Activated CD4-positive, alpha-beta memory T cell treated with anti-CD3 and anti-CD28 coated beads for 36 hours (primary cell): ENCODE measurements at regions not wholly inside any gene's neighbourhood (a gene's known extent, or its start where the extent isn't known, plus 50 kb on each side); places are given as distances from the start of the nearest gene placed in this dataset.
"Not testable (repeated sequence)": the region's sequence is repeated elsewhere in the genome, so short reads cannot be mapped to it uniquely, and the experiment has no call there.

Source experiments
- CTCF ChIA-PET: fragments of 350-600 bp; sonication (Branson Sonifier 250); formaldehyde crosslinking; loops from one replicate; lab custom pipeline; 2021; ENCODE audit warnings: antibody characterized with exemption, inconsistent platforms; lab: Charles Lee
- POLR2A ChIA-PET: fragments of 350-600 bp; sonication (Branson Sonifier 250); formaldehyde crosslinking; loops from one replicate; lab custom pipeline; 2021; ENCODE audit warnings: antibody characterized with exemption; lab: Charles Lee
- DNase-seq: peaks from one replicate; pipeline ENCODE4 v3.0.0-alpha.2; 2020
- H3K27ac Mint-ChIP-seq: one replicate; pipeline ENCODE4 v1.8.0; 2021; ENCODE audit warnings: mixed read lengths
- H3K27me3 Mint-ChIP-seq: one replicate; pipeline ENCODE4 v1.8.0; 2021; ENCODE audit warnings: mixed read lengths
- H3K36me3 Mint-ChIP-seq: one replicate; pipeline ENCODE4 v1.8.0; 2021; ENCODE audit warnings: mixed read lengths
- H3K4me1 Mint-ChIP-seq: one replicate; pipeline ENCODE4 v1.8.0; 2021; ENCODE audit warnings: low read depth, mixed read lengths
- H3K4me3 Mint-ChIP-seq: one replicate; pipeline ENCODE4 v1.8.0; 2021; ENCODE audit warnings: mild to moderate bottlenecking, mixed read lengths
- H3K9me3 Mint-ChIP-seq: one replicate; pipeline ENCODE4 v1.8.0; 2021; ENCODE audit warnings: mixed read lengths
- intact Hi-C: fragments of 100-400 bp; cut with micrococcal nuclease; formaldehyde crosslinking; loops from one replicate; pipeline ENCODE4 v1.15.1; 2023

DNA sequence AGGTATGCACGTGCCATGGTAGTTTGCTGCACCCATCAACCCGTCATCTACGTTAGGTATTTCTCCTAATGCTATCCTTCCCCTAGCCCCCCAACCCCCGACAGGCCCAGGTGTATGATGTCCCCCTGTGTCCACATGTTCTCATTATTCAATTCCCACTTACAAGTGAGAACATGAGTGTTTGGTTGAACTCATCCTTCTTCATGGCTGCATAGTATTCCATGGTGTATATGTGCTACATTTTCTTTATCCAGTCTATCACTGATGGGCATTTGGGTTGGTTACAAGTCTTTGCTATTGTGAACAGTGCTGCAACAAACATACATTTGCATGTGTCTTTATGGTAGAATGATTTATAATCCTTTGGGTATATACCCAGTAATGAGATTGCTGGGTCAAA is 130.5 kb upstream of the SRSF6 start:
- intact Hi-C loops, H3K27me3 Mint-ChIP-seq, H3K27ac Mint-ChIP-seq, POLR2A ChIA-PET, DNase-seq, H3K36me3 Mint-ChIP-seq, CTCF ChIA-PET, H3K4me3 Mint-ChIP-seq, H3K9me3 Mint-ChIP-seq, H3K4me1 Mint-ChIP-seq: not testable (repeated sequence)

DNA sequence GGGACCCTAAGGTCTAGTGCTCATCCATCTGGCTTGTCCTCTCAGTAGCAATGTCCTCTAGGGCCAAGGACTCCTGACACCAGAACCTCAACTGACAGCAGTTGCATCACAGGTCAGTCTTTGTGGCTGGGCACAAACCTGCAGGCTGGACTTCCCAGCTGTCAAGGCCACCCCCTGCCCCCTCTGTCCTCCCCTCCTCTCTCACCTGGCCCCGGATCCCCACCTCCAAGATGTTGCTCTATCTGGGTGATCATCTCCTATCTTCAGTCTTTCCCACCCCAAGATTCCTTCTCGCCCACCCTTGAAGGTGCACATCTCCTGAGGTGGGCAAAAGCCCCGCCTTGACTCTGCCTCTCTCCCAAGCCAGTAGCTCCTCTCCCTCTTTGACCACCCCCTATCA is 131.8 kb upstream of the SRSF6 start:
- Mint-ChIP-seq H3K27me3 (no peaks in the 10 kb centered on the region), H3K4me1 (no peaks in the 10 kb centered on the region), H3K27ac (no peak overlapping the region), H3K9me3 (no peaks in the 10 kb centered on the region), H3K36me3 (no peaks in the 10 kb centered on the region), H3K4me3 (no peak overlapping the region)
- ChIA-PET CTCF (no interaction called here), POLR2A (no interaction called here)
- intact Hi-C loops = no loop called here
- no peak for DNase-seq

DNA sequence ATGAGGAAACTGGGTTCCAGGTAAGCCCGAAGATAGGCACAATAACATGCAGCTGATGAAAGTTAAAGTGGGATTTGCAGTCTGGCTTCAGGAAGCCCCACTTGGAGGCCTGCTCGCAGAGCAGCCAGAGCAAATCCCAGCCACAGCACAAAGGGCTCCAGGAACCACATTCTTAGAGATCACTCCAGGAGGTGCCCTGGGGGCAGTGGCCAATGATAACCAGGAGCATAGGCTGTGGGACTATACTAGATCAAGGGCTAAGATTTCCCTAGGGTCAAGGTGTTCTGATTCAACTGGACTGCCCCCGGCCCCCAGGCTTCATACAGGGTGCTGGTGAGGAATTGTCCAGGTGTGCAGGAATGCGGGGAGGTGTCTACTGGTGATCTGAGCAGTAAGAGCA is 133.9 kb upstream of the PTPRT start:
- no peak for DNase-seq
- no peaks in the 10 kb centered on the region for H3K36me3 Mint-ChIP-seq
- intact Hi-C loops = no loop called here
- H3K27me3 Mint-ChIP-seq = no peaks in the 10 kb centered on the region
- H3K4me3 Mint-ChIP-seq = no peak overlapping the region
- CTCF ChIA-PET = no interaction called here
- no peaks in the 10 kb centered on the region for H3K4me1 Mint-ChIP-seq
- POLR2A ChIA-PET = no interaction called here
- H3K27ac Mint-ChIP-seq = no peak overlapping the region
- no peaks in the 10 kb centered on the region for H3K9me3 Mint-ChIP-seq

DNA sequence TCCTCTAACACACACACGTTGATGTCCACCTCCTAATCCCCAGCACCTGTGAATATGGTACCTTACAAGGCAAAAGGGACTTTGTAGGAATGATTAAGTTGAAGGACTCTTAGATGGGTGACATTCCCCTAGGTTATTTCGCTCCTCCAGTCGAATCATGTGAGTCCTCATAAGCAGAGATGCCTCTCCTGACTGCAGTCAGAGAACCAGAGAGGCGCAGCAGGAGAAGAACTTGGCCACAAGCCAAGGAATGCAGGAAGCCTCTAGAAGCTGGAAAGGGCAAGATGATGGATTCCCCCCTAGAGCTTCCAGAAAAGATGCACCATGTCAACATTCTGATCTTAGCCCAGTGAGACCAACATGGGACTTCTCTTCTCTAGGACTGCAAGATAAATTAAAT is 133.1 kb upstream of the PTPRT start:
- H3K9me3 Mint-ChIP-seq = no peaks in the 10 kb centered on the region
- H3K36me3 Mint-ChIP-seq = no peaks in the 10 kb centered on the region
- no peaks in the 10 kb centered on the region for H3K27me3 Mint-ChIP-seq
- H3K27ac Mint-ChIP-seq = no peak overlapping the region
- ChIA-PET POLR2A (no interaction called here), CTCF (no interaction called here)
- H3K4me1 Mint-ChIP-seq = no peaks in the 10 kb centered on the region
- intact Hi-C loops = no loop called here
- no peak overlapping the region for H3K4me3 Mint-ChIP-seq
- no peak for DNase-seq

DNA sequence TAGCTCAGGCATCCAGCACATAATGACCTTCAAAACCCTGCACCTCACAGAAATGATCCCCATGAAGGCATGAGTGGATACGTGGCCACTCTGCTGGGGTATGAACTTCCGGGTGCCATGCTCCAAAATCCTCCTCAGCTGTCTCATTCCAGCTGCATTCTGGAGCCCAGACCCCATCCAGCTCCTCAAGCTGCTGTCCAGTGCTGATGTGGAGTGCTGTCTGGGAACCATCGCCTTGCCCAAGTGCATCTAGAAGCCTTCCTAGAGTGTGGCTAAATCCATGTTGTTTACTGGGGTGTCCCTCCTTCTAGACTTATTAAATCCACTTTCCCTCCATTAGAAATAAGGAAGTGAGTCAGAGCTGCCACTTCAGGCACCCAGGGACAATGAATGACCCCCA is 130.8 kb upstream of the PTPRT start:
- H3K27me3 Mint-ChIP-seq = no peaks in the 10 kb centered on the region
- intact Hi-C loops = no loop called here
- no peak for DNase-seq
- H3K4me3 Mint-ChIP-seq = no peak overlapping the region
- no peaks in the 10 kb centered on the region for H3K9me3 Mint-ChIP-seq
- H3K36me3 Mint-ChIP-seq = no peaks in the 10 kb centered on the region
- H3K27ac Mint-ChIP-seq = no peak overlapping the region
- ChIA-PET CTCF (no interaction called here), POLR2A (no interaction called here)
- no peaks in the 10 kb centered on the region for H3K4me1 Mint-ChIP-seq

DNA sequence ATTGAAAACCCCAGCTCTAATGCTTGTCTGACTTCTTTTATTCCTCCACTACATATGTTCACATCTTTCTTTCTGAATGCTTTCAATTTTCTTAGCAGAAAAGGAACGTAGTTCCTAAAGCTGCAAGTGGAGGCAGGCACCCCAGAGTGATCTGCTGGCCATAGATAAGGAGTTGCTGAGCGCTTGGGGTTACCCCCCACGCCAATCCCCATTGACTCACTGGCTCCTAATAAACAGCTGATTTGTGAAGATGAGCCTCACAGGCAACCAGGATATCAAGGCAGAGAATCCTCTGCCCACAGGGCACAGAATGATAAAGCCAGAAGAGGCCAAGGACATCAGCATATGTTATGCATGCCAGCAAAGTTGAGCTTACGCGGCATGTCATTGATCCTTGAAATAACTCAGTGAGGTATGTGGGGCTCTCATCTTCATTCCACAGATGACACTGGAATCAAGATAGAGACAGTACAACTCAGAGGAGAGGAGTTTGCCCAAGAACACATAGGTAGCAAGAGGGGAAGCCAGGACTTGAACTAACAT is 129.1 kb upstream of the PTPRT start:
- intact Hi-C loops = no loop called here
- POLR2A ChIA-PET = no interaction called here
- Mint-ChIP-seq H3K9me3 (no peaks in the 10 kb centered on the region), H3K27me3 (no peaks in the 10 kb centered on the region), H3K36me3 (no peaks in the 10 kb centered on the region), H3K27ac (no peak overlapping the region), H3K4me3 (no peak overlapping the region), H3K4me1 (no peaks in the 10 kb centered on the region)
- CTCF ChIA-PET = no interaction called here
- DNase-seq = no peak

DNA sequence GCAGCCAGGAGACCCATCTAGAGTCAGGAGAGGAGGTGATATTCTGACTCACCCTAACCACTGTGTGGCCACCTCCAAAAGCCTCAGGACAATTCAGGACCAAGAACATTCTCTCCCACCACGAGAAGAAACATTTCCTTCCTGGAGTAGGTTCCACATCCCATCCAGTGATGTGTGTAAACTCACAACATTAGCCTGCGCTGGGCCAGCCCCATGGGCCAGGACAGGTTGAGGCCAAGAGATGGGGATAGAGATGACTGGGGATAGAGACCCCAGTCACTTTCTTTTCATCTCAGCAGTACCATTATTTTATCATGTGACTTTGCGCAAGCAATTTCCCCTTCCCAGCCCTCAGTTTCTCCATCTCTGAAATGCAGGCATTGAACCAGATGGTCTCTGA is 126.6 kb upstream of the PTPRT start:
- no peak for DNase-seq
- Mint-ChIP-seq H3K4me3 (no peak overlapping the region), H3K27me3 (no peaks in the 10 kb centered on the region), H3K36me3 (no peaks in the 10 kb centered on the region), H3K27ac (no peak overlapping the region), H3K4me1 (no peaks in the 10 kb centered on the region), H3K9me3 (no peaks in the 10 kb centered on the region)
- ChIA-PET CTCF (no interaction called here), POLR2A (no interaction called here)
- intact Hi-C loops = no loop called here

DNA sequence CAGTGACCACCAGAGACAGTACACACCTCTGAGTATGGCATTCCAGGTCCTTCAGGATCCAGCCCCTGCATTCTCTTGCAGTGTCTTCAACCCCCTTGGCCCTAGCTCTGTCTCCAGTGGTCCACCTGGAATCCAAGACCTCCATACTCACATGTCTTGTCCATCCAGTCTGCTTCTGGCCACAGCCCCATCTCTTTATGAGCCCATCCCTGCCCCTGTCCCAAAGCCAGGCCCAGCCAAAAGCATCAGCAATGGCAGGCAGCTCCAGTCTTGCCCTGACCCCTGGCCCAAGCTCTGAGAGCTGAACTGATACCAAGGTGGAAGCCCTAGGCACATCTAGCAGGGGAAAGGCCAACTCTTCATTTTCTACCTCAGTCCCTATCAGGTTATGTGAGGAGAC is 119.6 kb upstream of the PTPRT start:
- Mint-ChIP-seq H3K4me1 (no peaks in the 10 kb centered on the region), H3K36me3 (no peaks in the 10 kb centered on the region), H3K9me3 (peaks cover 8% of the 10 kb centered on the region), H3K27me3 (no peaks in the 10 kb centered on the region), H3K27ac (no peak overlapping the region), H3K4me3 (no peak overlapping the region)
- ChIA-PET CTCF (no interaction called here), POLR2A (no interaction called here)
- DNase-seq = no peak
- intact Hi-C loops = no loop called here

DNA sequence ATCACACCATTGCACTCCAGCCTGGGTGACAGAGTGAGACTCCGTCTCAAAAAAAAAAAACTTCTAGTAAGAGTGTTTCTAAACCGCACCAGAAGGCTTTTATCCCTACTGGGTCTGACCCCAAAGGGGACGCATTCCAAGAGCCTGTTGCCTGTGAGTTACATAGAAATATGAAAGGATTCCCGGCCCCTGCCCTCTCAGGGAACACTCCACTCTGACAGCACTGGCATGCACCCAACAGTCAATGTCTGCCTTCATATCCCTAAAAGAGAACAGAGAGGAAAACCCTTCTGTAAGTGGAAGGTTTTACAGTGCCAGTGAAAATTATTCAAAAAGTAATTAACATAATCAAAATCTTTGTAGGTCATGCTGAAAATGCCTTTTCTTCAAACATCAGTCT is 117.1 kb upstream of the PTPRT start:
- Mint-ChIP-seq H3K27me3 (peaks cover 5% of the 10 kb centered on the region), H3K9me3 (peaks cover 8% of the 10 kb centered on the region), H3K4me3 (no peak overlapping the region), H3K4me1 (no peaks in the 10 kb centered on the region), H3K27ac (no peak overlapping the region), H3K36me3 (no peaks in the 10 kb centered on the region)
- intact Hi-C loops = no loop called here
- ChIA-PET POLR2A (no interaction called here), CTCF (no interaction called here)
- no peak for DNase-seq

DNA sequence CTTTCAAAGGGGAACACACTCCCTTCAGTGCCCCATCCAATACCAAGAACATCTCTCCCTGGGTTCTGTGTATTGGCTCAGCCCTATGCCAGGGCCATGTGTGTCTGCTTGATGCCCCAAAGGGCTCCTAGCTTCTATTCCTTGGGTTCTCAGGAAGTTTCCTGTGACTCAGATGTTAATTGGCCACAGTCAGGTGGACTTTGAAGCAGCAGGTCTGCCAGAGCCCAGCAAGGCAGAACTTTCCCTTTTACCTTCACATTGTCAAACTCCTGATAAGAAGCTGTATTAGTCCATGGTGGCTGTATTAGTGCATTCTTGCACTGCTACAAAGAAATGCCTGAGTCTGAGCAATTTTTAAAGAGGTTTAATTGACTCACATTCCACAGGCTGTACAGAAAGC is 116.0 kb upstream of the PTPRT start:
- H3K27me3 Mint-ChIP-seq = peaks cover 5% of the 10 kb centered on the region
- no peaks in the 10 kb centered on the region for H3K36me3 Mint-ChIP-seq
- CTCF ChIA-PET = no interaction called here
- no peak overlapping the region for H3K4me3 Mint-ChIP-seq
- no peak for DNase-seq
- intact Hi-C loops = no loop called here
- POLR2A ChIA-PET = no interaction called here
- H3K4me1 Mint-ChIP-seq = no peaks in the 10 kb centered on the region
- H3K27ac Mint-ChIP-seq = no peak overlapping the region
- peaks cover 8% of the 10 kb centered on the region for H3K9me3 Mint-ChIP-seq

DNA sequence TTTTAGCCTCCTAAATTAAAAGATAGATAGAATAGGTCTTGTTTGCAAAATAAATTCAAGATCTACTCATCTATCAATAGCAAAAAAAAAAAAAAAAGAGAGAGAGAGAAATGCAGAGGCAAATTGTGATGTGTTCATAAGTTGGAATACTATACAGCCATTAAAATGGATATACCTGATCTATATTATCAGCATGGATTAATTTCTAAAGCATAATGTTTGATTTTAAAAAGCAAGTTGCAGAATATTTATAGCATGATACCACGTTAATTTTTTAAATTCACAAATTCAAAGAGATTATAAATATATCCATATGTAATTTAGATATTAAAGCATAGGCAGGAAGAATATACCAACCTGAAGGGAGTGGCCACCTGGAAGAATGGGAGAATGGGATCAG is 114.9 kb upstream of the PTPRT start:
- no peak for DNase-seq
- intact Hi-C loops = no loop called here
- POLR2A ChIA-PET = no interaction called here
- peaks cover 8% of the 10 kb centered on the region for H3K9me3 Mint-ChIP-seq
- peaks cover 5% of the 10 kb centered on the region for H3K27me3 Mint-ChIP-seq
- H3K4me1 Mint-ChIP-seq = no peaks in the 10 kb centered on the region
- CTCF ChIA-PET = no interaction called here
- no peak overlapping the region for H3K4me3 Mint-ChIP-seq
- H3K36me3 Mint-ChIP-seq = no peaks in the 10 kb centered on the region
- no peak overlapping the region for H3K27ac Mint-ChIP-seq

DNA sequence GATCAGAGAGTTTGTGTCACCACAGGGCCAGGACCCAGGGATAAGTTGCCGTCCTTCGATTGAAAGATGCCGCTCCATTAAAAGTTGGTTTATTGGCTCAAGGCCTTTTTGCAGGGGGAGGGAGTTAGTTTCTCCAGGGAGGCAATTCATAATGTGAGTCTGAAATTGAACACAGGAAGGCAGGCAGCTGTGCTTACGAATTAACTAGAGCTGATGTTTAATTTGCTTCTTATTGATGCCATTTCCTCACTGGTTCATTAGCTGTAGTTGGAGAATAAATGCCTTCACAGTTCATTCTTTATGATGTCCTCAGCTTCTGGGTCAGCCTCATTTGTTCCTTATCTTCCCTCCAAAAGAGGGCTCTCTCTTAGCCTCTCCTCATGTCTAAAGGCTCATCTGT is 113.2 kb upstream of the PTPRT start:
- DNase-seq = no peak
- CTCF ChIA-PET = no interaction called here
- Mint-ChIP-seq H3K27ac (no peak overlapping the region), H3K9me3 (no peaks in the 10 kb centered on the region), H3K36me3 (no peaks in the 10 kb centered on the region), H3K4me1 (no peaks in the 10 kb centered on the region), H3K4me3 (no peak overlapping the region), H3K27me3 (peaks cover 5% of the 10 kb centered on the region)
- intact Hi-C loops = no loop called here
- POLR2A ChIA-PET = no interaction called here

DNA sequence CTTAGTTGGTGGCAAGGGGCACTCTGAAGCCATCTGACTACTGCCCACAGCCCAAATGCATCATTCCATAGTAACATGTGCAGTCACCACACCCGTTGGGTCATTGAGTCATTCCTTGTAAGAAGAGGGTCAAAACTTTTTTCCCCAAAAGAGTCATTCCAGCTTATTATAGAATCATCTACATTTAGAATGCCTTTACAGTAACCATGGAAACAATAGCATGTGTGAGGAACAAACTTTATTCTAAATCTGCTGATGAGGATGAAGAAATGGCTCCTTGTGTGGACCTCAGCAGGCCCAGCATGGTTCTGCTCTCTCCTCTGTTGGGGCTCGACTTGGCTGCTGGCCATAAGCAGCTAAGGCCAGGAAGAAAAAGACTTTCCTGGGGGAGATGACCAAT is 111.2 kb upstream of the PTPRT start:
- Mint-ChIP-seq H3K4me1 (no peaks in the 10 kb centered on the region), H3K27ac (no peak overlapping the region), H3K9me3 (peaks cover 6% of the 10 kb centered on the region), H3K36me3 (no peaks in the 10 kb centered on the region), H3K4me3 (no peak overlapping the region), H3K27me3 (peaks cover 5% of the 10 kb centered on the region)
- ChIA-PET CTCF (no interaction called here), POLR2A (no interaction called here)
- intact Hi-C loops = no loop called here
- no peak for DNase-seq

DNA sequence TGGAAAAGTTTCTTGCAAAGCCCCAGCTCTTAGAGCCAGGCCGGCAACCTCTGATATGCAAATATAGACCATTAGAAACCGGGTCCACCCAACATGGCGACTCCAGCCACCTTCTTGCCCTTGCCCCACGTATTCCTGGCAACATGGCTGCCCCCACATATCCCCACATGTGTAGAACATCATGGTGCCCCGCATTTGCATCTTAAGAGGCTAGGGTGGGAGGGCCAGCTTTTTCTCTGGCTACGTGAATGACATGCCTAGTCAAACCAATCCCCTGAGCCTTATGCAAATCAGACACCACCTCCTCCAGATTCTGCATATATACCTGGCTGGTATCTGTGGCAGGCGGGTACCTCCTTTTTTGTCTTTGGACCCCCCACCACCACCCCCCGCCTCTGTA is 106.1 kb upstream of the PTPRT start:
- no peak overlapping the region for H3K4me3 Mint-ChIP-seq
- H3K9me3 Mint-ChIP-seq = peaks cover 11% of the 10 kb centered on the region
- no peaks in the 10 kb centered on the region for H3K4me1 Mint-ChIP-seq
- ChIA-PET CTCF (interaction anchor here (0.6 kb wide), 1 partner anchor 16 kb away, joined by 3 read pairs; no protein-coding TSS in a partner anchor), POLR2A (no interaction called here)
- no peaks in the 10 kb centered on the region for H3K36me3 Mint-ChIP-seq
- H3K27me3 Mint-ChIP-seq = no peaks in the 10 kb centered on the region
- intact Hi-C loops = no loop called here
- H3K27ac Mint-ChIP-seq = no peak overlapping the region
- no peak for DNase-seq
